HG03045 (cell line): ENCODE measurements at regions not wholly inside any gene's neighbourhood (a gene's known extent, or its start where the extent isn't known, plus 50 kb on each side); places are given as distances from the start of the nearest gene placed in this dataset.
"Not testable (repeated sequence)": the region's sequence is repeated elsewhere in the genome, so short reads cannot be mapped to it uniquely, and the experiment has no call there.

Experiments used
- ATAC-seq: cut with Tn5 transposase; IDR thresholded peaks from one replicate; pipeline ENCODE4 v1.9.1; 2021; ENCODE audit warnings: mild to moderate bottlenecking, moderate library complexity; ENCODE audit not compliant: unreplicated experiment

DNA sequence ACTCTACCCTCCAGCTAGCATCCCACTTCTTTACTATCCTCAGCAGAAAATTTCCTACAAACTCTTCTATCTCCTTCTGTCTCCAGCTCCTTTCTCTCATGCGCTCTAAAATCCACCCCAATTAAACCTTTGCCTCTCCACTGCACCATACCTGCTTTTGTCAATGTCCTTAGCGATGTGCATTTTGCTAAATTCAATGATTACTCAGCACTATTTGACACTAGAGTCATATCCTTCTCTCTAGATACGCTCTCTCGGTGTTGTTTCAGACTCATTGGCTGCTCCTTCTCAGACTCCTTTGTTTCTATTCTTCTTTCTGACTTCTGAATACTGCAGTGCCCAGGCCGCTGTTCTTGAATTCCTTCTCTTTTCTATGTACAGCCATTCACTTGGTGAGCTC is 144.2 kb downstream of the HLX start:
- no peak for ATAC-seq

DNA sequence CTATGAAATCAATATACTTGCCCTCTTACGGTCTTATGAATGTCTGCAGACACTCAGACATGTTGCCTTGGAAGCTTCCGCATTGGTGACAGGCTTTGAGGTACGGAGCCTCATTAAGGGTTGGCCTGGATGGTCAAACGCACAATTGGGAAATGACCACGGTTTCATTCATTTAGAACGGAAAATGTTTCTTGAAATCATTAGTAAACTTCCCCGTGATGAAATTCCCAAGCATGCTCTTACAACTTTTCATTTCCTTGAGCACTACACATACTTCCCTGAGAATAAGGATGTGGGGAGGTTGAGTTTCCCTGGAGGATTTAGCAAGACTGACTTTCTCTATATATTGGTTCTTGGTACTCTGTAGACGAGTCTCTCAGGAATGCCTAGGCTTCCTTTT is 146.3 kb downstream of the HLX start:
- no peak for ATAC-seq

GRCh38 chr1:221025956-221026355 is 146.7 kb downstream of the HLX start:
- ATAC-seq = no peak

GRCh38 chr1:221029981-221030649 is 150.9 kb downstream of the HLX start:
- no peak for ATAC-seq

DNA sequence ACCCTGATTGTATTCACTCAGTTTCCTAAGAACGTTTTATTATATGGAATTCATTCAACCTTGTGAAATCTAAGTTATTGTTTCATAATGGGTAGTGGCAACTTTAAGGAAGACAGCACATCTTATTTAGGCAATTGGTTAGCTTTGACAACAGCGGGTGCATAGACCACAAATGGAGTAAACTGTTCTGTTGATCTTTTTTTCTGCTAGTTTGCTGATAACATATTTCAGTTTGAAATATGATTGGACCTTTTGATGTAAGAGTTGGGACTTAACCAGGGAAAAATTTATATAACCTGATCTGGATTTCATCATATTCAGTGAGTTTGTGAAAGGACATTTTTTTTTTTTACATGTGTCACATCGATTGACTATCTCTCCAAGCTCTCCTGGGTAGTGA is 151.7 kb downstream of the HLX start:
- no peak for ATAC-seq

- ATAC-seq = no peak
Measured at GRCh38 chr1:221031458-221032203, 152.4 kb downstream of the HLX start.

GRCh38 chr1:221032204-221032585 is 153.0 kb downstream of the HLX start:
- no peak for ATAC-seq

DNA sequence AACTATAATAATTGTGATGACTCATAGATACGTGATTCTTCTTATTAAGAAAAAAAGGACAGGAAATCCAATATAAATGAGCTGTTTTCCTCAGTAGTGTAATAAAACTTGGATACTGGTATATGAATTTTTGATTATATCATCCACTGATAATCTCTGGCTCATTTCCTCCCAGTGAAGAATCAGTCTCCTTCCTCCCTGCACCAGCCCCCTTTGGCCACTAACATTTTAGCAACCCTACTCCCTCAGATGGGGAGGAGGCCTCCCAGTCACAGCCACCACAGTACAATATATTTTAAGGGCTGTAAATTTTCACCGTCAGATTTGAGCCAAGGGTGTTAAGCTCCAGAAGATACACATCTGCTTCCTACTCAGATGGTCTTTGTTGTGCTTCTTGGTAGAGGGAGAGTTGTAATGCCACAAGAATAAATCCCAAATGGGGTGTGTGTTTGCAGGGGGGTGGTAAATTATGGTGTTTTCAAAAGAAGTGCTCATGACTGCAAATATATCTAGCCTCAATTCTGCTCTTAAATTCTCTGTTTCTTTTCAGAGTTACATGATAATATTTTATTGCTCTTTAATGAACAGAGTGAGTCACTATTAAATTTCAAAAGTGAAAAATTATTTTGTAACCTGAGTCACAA is 153.5 kb downstream of the HLX start:
- no peak for ATAC-seq

DNA sequence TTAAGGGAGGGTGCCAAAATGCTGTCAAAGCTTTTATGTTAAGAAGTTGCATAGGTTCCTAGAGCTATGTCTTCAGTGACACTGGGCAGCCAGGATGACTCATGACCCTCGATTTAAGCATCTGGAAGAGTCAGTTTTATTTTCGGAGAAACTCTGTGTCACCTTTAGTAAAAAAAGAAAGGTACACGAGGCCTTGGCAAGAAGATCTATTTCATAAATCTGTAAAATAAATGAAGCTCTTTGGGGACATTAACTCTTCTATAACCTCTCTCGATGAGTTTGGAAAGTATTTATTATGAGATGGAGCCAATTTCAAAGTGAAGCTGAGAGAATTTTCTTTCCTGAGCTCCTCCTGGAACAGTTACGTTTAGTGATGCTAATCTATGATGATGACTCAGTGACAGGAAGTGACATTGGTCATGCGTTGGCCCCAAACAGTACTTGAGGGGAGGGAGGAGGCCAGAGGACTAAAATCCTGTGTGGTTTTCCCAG is 156.5 kb downstream of the HLX start:
- no peak for ATAC-seq

DNA sequence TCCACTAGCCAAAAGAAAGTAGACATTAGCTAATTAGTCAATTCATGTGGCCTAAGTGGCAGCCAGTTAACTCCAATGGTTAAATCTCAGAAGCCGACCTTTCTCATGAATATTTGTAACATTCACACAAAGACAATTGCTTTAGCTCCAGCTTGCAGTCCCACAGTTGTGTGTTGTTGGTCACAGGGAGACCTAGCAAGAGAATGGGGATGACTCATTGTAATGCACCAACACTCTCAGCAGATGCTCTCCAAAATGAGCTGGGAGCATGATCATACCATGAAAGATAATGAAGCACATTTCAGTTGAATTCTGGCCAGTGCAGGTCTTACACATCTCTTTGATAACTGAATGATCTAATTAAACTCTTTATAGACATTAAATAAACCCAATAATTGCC is 160.4 kb downstream of the HLX start:
- ATAC-seq = no peak

- no peak for ATAC-seq
Measured at GRCh38 chr1:221040101-221040500, 160.9 kb downstream of the HLX start.

DNA sequence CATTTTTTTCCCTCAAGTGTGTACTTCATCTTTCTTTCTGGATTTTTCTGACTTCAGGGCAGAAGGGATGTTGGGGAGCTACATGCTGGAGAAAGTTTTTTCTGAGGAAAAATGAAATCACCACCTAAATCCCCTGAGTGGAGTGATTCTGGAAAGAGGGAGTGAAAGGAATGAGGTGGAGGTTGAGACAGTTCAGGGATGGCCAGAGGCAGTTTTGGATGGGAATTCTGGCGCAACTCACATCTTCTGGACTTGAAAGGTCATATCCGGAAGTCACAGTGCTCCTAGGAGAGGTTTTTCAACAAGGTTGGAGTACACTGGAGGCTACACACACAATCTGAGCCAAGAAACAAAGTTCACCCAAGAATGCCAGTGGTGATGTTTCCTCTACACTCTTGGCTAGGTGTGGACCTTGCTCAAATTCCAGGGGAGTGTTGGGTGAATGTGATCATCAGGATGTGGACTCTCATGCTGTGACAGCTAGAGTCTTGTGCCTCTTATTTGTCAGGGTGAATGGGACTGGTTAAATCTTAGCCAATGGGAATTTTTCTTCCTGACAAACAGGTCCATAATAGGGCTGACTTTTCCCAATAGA is 161.5 kb downstream of the HLX start:
- no peak for ATAC-seq

DNA sequence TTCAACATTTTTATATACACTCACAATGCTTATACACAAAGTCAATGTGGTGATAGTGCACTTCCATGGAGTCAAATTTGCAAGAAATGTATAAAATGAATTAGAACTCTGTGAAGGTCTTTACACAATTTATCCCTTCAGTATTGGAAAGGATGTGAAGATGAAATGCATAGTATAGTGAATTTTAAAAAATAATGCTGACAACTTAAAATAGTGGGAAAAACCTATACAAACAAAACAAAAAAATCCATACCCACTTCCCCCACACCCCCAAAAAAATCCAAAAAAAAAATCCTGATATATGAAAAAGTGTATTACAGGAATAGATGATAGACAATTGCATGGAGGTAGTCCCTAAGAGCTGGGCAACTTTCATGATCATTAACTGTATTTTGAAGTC is 165.3 kb downstream of the HLX start:
- no peak for ATAC-seq

GRCh38 chr1:221045151-221045550 is 165.9 kb downstream of the HLX start:
- ATAC-seq = no peak

DNA sequence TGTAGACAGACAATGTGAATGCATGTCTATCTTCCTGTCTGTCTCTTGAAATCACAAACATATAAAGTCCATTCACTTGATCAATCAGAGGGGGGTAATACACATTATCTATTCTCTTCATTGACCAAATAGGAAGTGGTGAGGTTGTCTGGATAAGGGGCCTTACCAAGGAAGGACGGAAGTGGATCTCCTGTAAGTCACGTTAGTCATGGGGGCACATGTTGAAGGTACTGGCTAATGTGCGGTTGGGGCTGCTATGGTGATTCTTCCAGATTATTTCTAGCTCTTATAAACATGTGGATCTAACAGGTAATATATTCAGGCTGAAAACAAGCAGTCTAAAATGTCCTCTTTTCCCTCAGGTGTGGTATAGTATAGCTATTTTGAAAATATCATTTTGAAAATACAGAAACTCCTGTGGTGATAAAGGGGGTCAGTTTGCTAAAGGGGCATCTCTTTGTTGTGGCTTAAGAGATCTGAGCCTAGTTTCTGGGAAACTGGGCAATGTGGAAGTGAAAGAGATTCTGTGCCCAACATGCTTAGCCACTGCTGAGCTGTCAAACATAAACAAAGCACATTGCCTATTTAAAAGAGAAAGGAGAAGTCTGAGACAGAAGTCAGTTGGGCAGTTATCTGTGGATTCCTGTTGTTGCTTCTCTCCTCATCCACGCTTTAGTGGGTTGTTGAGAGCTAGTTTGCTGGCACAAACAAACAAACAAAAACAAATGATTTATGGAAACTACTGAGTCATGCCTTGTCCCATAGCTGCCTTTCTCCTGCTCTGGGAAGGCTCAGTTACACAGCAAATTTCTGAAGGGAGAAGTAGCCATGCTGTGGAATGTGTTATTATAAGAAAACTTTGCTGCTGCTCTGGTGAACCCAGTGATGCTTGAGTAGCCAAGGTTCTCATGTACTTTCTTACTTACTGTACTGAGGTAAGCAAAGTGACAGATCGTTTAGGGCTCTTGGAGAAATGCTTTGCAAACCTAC is 166.9 kb downstream of the HLX start:
- peak; percentile 95 for ATAC-seq

DNA sequence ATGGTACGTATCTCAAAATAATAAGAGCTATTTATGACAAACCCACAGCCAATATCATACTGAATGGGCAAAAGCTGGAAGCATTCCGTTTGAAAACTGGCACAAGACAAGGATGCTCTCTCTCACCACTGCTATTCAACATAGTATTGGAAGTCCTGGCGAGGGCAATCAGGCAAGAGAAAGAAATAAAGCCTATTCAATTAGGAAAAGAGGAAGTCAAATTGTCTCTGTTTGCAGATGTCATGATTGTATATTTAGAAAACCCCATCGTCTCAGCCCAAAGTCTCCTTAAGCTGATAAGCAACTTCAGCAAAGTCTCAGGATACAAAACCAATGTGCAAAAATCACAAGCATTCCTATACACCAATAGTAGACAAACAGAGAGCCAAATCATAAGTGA is 172.1 kb downstream of the HLX start:
- not testable (repeated sequence) for ATAC-seq

DNA sequence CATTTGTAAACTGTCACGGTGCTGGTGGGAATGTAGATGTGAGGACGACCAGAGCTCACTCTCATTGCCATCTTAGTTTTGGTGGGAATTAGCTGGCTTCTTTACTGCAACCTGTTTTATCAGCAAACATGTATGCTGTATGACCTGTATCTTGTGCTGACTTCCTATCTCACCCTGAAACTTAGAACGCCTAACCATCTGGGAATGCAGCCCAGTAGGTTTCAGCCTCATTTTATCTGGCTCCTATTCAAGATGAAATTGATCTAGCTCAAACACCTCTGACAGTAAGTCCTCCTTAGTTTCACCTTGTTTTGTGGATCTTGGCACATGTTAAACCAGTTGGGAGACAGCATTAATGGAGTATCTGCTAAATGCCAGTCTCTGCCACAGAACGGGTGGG is 174.6 kb downstream of the HLX start:
- ATAC-seq = no peak

DNA sequence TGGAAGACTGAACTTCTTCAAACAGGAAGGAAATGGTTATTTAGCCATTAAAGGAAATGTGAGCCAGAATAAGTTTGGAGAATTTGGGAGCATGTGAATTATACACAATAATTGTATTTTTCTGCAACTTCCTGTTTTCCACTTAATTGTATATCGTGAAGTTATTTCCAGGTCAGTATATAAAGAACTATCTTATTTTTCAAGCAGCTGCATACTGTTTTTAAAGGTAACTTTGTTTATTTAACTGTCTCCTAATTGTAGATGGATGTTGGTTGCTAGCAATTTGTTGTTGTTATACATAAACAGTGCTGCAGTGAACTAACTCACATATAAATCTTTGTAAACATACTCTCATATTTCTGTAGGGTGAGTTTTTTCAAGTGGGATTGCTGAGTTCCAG is 180.3 kb downstream of the HLX start:
- ATAC-seq = no peak

DNA sequence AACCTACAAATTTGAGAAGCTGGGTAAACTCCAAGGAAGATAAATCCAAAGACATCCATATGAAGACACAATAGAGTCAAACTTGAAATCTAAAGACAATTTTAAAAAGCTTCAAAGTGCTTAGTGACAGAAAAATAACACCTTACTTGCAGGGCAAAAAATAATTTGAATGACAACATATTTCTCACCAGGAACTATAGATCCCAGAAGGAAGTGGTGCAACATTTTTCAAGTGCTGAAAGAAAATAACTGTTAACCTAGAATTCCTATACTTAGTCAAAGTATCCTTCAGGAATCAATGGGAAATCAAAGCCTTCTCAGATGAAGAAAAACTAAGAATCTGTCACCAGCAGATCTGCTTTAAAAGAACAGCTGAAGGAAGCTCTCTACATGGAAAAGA is 184.4 kb downstream of the HLX start:
- no peak for ATAC-seq

DNA sequence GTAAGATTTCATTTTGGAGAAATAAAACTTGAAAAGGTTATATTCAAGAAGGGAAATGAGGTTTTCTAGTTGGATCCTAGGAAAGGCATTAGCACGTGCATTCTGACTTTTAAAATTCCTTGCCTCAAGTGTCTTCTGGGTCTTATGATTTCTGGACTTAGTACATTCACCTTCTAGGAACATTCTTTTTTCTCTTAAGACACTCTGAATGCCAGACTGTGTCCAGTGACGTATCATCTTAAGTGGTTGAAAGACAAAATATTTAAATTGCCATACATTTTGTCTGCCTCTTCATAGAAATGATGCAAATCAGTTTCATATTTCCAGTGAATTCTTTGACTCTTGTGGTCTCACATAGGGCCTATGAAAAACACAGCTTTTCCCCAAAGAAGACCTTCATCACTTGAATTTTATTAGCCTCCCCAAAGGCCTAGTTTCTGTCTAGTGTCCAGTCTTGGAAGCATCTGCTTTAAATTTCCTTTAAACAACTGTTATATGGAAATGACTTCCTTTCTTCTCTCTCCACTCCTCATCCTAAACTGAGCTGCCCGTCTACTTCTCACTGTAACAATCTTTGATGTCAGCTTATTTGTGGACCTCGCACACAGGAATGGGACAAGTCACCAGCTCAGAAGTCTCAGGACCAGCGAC is 187.2 kb downstream of the HLX start:
- ATAC-seq = no peak
